ENCODE measurements at regions not wholly inside any gene's neighbourhood (a gene's known extent, or its start where the extent isn't known, plus 50 kb on each side); places are given as distances from the start of the nearest gene placed in this dataset.

GRCh38 chr6:165900970-165901369 lies 237.9 kb upstream of the PDE10A start:
- no peak for DNase-seq

- DNase-seq, result no peak
These were observed 236.6 kb upstream of the PDE10A start for GRCh38 chr6:165899611-165900010.

- DNase-seq, result no peak
These were observed 232.6 kb upstream of the PDE10A start for GRCh38 chr6:165895421-165896165.

- no peak for DNase-seq
These were observed 231.3 kb upstream of the PDE10A start for GRCh38 chr6:165894171-165894825.

- DNase-seq, result no peak
These were observed 230.4 kb upstream of the PDE10A start for GRCh38 chr6:165893431-165893830.

GRCh38 chr6:165891320-165891719 lies 228.3 kb upstream of the PDE10A start:
- DNase-seq, result no peak

GRCh38 chr6:165890404-165890735 lies 227.3 kb upstream of the PDE10A start:
- no peak for DNase-seq

GRCh38 chr6:165889636-165890403 lies 226.8 kb upstream of the PDE10A start:
- DNase-seq, result peak; percentile 45

DNA sequence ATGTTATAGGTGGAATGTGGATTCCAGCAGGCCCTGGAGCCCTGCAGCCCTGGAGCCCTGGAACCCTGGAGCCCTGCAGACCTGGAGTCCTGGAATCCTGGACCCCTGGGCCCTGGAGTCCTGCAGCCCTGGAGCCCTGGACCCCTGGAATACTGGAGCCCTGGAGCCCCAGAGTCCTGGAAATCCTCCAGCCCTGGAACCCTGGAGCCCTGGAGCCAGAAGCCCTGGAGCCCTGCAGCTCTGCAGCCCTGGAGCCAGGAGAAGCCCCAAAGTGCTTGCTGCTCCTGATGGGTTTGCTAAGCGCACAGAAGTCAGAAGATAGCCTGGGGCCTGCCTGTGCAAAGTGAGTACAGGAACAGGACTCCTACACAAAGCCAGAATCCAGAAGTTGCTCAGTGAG lies 223.1 kb upstream of the PDE10A start:
- no peak for DNase-seq

- peak; percentile 90 for DNase-seq
These were observed 222.0 kb upstream of the PDE10A start for GRCh38 chr6:165884813-165885765.

DNA sequence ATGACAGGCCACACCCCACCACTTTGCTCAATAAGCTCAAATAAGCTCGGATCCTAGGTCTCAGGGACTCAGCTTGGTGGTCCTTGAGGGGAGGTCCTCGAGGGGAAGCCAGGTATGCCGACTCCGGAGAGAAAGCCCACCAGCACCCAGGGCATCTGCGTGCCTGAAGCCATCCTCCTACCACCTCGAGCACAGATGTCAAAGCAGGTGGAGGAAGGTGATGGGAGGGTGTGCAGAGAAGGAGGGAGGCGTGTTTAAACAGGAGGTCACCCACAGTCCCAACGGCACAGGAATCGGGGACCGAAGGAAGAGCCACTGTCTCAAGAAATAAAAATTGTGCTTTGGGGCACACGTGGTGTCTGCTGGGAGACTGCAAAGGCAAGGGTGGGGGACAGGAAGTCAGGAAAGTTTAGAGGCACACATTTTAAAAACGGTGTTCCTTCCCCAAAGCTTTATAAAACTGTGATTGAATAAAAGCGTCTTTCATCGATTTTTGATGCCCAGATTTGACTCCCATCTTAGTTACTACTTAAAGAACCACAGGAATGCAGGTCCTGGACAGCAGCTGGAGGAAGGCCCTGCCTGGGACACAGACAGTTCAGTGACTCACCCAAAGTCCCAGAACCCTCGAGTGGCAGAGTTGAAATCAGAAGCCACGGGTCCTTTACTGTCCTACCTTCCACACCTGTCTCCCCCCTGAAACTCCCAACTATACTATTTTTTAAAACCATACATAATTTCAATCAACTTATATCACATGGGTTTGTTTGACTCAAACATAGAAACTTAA lies 221.0 kb upstream of the PDE10A start:
- DNase-seq, result no peak

DNA sequence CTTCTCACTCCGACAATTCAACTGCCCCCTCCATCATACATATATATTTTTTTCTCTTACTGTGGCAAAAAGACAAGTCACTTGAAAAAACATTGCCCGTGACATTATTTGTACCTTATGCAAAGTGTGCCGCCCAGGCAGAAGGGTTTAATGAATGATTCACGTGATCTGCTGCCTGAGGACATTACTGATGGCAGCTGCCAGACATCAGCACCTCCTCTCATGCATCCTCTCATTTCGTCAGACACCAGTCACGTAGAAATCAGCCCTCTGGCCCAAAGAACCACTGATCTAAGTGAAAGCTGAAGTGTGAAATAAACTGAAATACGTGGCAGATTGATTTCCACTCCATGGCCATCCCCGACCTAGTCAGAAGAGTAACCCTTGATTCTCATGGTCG lies 218.8 kb upstream of the PDE10A start:
- DNase-seq, result no peak

DNA sequence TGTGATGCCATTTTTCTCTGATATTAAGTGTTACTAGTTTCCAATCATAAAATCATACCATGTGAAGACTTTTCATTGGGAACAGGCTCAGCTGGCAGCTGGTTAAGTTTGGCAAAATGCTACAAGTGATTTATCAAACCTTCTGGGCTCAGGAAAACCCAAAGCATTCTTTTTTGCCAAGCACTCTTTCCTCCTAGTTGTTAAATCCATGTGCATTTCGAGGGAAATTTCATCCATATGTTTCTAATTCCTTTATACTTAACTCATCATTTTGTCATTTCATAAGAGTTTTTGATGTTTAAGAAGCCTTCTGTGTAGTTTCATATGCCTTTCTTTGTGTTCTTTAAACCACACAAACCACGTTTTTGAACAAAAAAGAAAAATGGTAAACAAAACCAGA lies 217.6 kb upstream of the PDE10A start:
- no peak for DNase-seq

DNA sequence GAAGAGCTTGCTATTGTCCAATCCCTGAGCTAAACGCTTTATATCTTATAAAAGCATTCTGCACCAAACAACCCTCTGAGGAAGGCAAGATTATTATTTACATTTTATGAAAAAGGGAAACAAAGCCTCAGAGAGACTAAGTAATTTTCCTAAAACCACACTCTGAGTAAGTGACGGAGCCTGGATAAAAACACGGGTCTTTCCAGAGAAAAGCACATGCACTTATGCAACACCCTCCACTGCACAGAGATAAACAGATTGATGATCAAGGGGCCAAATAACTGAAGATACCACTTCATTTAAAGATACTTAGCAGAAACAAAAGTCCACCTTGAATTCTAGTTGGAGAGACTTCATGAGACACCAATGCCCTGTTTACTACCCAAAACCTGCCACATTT lies 214.7 kb upstream of the PDE10A start:
- DNase-seq, result no peak

- DNase-seq, result no peak
These were observed 214.2 kb upstream of the PDE10A start for GRCh38 chr6:165877192-165877591.

DNA sequence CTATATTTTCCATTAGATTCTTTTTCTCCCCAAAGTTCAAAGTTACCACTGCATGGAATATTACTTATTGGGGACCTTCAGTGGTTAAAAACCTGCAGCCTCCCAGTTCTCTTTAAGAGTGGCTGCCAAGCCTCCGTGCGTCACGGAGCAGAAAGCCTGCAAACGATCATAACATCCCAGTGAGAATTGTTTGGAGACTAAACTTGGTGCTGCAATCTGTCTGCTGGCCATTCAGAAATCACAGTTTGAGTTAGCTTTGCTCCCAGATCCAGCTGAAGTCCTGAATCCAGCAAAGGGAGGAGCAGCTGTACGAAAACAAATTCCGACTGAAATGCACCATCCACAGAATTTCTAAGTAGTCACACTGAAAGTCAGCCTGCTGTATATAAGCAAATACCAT lies 213.5 kb upstream of the PDE10A start:
- DNase-seq, result no peak

DNA sequence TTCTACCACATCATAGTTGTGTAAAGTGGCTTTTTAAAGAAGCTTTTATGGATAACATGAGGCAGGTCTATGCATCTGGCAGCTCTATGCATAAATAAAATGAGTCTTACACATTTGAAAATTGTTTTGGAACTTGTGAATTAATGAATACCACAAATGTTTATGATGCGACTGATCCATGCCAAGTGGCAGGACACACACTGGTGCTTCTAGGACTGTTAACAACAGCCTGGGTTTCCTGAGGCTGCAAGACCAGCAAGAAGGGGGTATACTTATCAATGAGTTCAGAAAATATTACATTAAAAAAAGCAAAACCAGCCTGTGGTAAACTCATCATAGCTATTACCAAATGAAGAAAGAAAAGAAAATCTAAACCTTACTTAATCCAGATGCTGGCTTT lies 212.9 kb upstream of the PDE10A start:
- DNase-seq, result no peak

GRCh38 chr6:165873976-165874375 lies 210.9 kb upstream of the PDE10A start:
- no peak for DNase-seq

DNA sequence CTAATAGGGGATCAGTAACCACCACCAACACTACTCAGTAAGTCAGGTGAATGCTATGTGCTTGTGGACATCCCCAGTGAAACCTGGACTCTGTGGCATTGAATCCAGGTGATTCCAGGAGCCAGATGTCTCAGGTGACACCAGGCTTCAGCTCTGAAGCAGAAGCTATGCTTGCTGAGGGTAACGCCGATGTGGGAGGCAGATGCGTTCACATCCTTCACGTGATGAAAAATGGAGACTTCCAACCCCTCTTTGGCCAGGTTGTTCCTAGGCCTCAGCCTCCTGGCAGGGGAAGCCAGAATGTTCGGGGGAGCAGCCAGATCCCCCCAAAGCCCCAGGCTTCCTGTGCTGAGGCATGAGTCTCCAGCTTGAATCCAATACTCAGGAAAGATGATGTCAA lies 209.8 kb upstream of the PDE10A start:
- DNase-seq, result no peak

- DNase-seq, result no peak
These were observed 209.3 kb upstream of the PDE10A start for GRCh38 chr6:165872311-165872710.

DNA sequence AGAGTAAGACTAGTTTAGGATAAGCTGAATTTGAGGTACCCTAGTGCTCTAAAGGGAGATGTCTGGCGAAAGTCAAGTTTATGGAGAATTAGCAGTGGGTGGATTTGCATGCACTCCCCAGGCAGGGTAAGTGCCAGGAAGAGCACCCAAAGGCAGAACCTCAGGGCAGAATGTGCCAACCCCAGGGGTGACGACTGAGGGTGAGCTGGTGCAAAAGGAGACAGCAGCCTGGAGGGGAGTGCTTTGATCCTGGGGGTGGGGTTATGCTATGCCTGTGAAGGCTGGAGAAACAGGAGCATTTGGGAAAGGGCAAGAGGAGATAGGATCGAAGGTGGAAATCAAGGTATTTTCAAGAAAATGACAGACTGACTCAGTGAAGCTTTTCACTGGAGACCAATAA lies 208.5 kb upstream of the PDE10A start:
- no peak for DNase-seq

DNA sequence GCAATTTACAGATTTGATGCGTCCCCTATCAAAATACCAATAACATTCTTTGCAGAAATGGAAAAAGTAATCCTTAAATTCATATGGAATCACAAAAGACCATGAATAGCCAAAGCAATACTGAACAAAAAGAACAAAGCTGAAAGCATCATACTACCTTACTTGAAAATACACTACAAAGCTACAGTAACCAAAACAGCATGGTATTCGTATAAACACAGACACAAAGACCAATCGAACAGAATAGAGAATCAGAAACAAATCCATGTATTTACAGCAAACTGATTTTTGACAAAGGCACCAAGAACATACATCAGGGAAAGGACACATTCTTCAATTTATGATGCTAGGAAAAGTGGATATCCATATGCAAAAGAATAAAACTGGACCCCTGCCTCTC lies 206.5 kb upstream of the PDE10A start:
- no peak for DNase-seq

Measured in hematopoietic multipotent progenitor cell treated with erythropoietin and hydrocortisone succinate and interleukin-3 and kit ligand, for 4 days (in vitro differentiated cells).